ENCODE measurements at regions not wholly inside any gene's neighbourhood (a gene's known extent, or its start where the extent isn't known, plus 50 kb on each side); places are given as distances from the start of the nearest gene placed in this dataset.

GRCh38 chr12:92416385-92416812 is 270.8 kb upstream of the BTG1 start:
- no peak overlapping the region for H3K4me2 ChIP-seq
- no peaks in the 10 kb centered on the region for H3K27me3 ChIP-seq (ENCODE audit: insufficient read depth)
- no peak overlapping the region for H3K9ac ChIP-seq
- no peaks in the 10 kb centered on the region for H3K79me2 ChIP-seq (ENCODE audit: insufficient read depth)
- H3K4me3 ChIP-seq (ENCODE audit: low read depth in 2 of 2, low read length in 1 of 2): no peak overlapping the region
- ChIA-PET CTCF (no interaction called here), POLR2A (no interaction called here)
- DNase-seq: no peak
- H3F3A ChIP-seq (replicated peaks; ENCODE audit: insufficient read depth): no peaks in the 10 kb centered on the region
- H3K9me3 ChIP-seq: no peaks in the 10 kb centered on the region
- no peak for TF ChIP-seq RAD21 (IDR thresholded peaks at IDR 0.05; ENCODE audit: low read length)
- TF ChIP-seq REST (IDR thresholded peaks at IDR 0.05; ENCODE audit: low read depth, low read length): no peak
- no peak for TF ChIP-seq POLR2AphosphoS5 (IDR thresholded peaks at IDR 0.05; ENCODE audit: low read depth, low read length)
- TF ChIP-seq CTCF (IDR thresholded peaks at IDR 0.05): no peak
- no peak for TF ChIP-seq RFX5 (IDR thresholded peaks at IDR 0.05; ENCODE audit: low read length)
- no peak for TF ChIP-seq SMC3 (IDR thresholded peaks at IDR 0.05; ENCODE audit: low read depth, low read length)
- TF ChIP-seq TAF1 (IDR thresholded peaks at IDR 0.05; ENCODE audit: borderline replicate concordance, low read depth, low read length): no peak
- TF ChIP-seq FOXJ3 (CRISPR knock-in tag; IDR thresholded peaks at IDR 0.05): no peak
- no peak for TF ChIP-seq JUND (IDR thresholded peaks at IDR 0.05)
- TF ChIP-seq PBX3 (IDR thresholded peaks at IDR 0.05): no peak
- no peak for TF ChIP-seq NFIC (IDR thresholded peaks at IDR 0.05; ENCODE audit: borderline replicate concordance)
- TF ChIP-seq MEF2A (IDR thresholded peaks at IDR 0.05; ENCODE audit: borderline replicate concordance, low read depth): no peak
- TF ChIP-seq GABPA (IDR thresholded peaks at IDR 0.05; ENCODE audit: low read depth): no peak
- no peak for TF ChIP-seq SIN3A (IDR thresholded peaks at IDR 0.05; ENCODE audit: borderline replicate concordance, low read depth, low read length)
- TF ChIP-seq EZH2phosphoT487 (IDR thresholded peaks at IDR 0.05; ENCODE audit: borderline replicate concordance, low read depth): no peak
- TF ChIP-seq RXRA (IDR thresholded peaks at IDR 0.05; ENCODE audit: borderline replicate concordance, low read depth): no peak
- no peak for TF ChIP-seq FOXM1 (IDR thresholded peaks at IDR 0.05; ENCODE audit: low read depth)
- TF ChIP-seq CHD2 (IDR thresholded peaks at IDR 0.05; ENCODE audit: low read length, partially characterized antibody): no peak
- no peak for TF ChIP-seq USF1 (IDR thresholded peaks at IDR 0.05; ENCODE audit: borderline replicate concordance, low read depth)
- no peaks in the 10 kb centered on the region for H3K9me2 ChIP-seq
- peaks cover 0 to 9% of the 10 kb centered on the region in 2 experiments; a peak in 1 of 4 replicates for H3K4me1 ChIP-seq (ENCODE audit: control insufficient read depth in 1 of 2, insufficient read depth in 2 of 2, low read depth in 1 of 2, low read length in 1 of 2)
- no peaks in the 10 kb centered on the region for H3K36me3 ChIP-seq (replicated peaks in 1 of 2; ENCODE audit: control insufficient read depth in 1 of 2, insufficient read depth in 2 of 2, low read length in 1 of 2)
- no peaks in the 10 kb centered on the region for H4K20me1 ChIP-seq (ENCODE audit: insufficient read depth)
- no peak overlapping the region for H2AFZ ChIP-seq (ENCODE audit: low read depth)
- 61% methylated on average over 4 of the region's 4 CpGs for WGBS (ENCODE audit: low lambda C conversion rate)
- no peak overlapping the region for H3K27ac ChIP-seq (ENCODE audit: low read depth in 2 of 2, low read length in 1 of 2)
